HepG2 (cell line): ENCODE measurements at regions not wholly inside any gene's neighbourhood (a gene's known extent, or its start where the extent isn't known, plus 50 kb on each side); places are given as distances from the start of the nearest gene placed in this dataset.

Experiments used
- CTCF ChIP-seq: sonication (generic); formaldehyde crosslinking; IDR thresholded peaks from 2 replicates; pipeline ENCODE4 v1.5.0; 2020; ENCODE audit warnings: mild to moderate bottlenecking, missing genetic modification reagents, moderate library complexity
- ZHX2 ChIP-seq, 2 experiments: sonication (generic) in 1 of 2; formaldehyde crosslinking in 1 of 2; IDR thresholded peaks; 2 replicates each; pipeline versions ENCODE4 v1.6.1 to v1.9.0; 2014 to 2022; ENCODE audit warnings: antibody characterized with exemption in 1 of 2, borderline replicate concordance in 1 of 2, inconsistent platforms in 1 of 2, low read depth in 1 of 2, missing genetic modification reagents in 1 of 2

- TF ChIP-seq CTCF (no peak), ZHX2 (IDR thresholded peaks at IDR 0.05; ENCODE audit: low read depth) (no peak), ZHX2 (CRISPR knock-in tag; IDR thresholded peaks at IDR 0.05; ENCODE audit: borderline replicate concordance) (no peak)
Measured at GRCh38 chr14:85276979-85277228, 253.0 kb upstream of the FLRT2 start.
